ENCODE measurements at regions not wholly inside any gene's neighbourhood (a gene's known extent, or its start where the extent isn't known, plus 50 kb on each side); places are given as distances from the start of the nearest gene placed in this dataset.

DNA sequence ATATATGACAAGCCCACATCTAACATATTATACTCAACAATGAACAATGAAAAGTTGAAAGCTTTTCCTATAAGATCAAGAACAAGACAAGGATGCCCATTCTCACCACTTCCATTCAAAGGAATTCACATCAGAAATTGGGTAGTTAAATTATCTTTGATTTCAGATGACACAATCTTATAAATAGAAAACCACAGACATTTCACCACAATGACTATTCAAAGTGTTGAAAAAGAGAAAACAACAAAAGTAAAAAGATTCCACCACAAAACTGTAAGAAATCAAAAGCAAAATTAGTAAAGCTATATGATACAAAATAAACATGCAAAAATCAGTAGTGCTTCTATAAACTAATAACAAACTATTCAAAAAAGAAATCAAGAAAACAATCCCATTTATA lies 279.7 kb upstream of the MYT1L start:
- H3K36me3 ChIP-seq, result no peaks in the 10 kb centered on the region
- no peaks in the 10 kb centered on the region for H3K9me3 ChIP-seq
- no peak overlapping the region for H3K27ac ChIP-seq
- no peaks in the 10 kb centered on the region for H3K4me1 ChIP-seq
- H3K9ac ChIP-seq (ENCODE audit: low read depth in 2 of 2, low read length in 2 of 2), result no peak overlapping the region
- intact Hi-C loops (cut with DNase I), result no loop called here
- DNase-seq, result no peak
- no peak for TF ChIP-seq CTCF (IDR thresholded peaks at IDR 0.05)
- H3K4me3 ChIP-seq, result no peak overlapping the region
- H3K27me3 ChIP-seq, result no peaks in the 10 kb centered on the region

- H3K36me3 ChIP-seq, result no peaks in the 10 kb centered on the region
- intact Hi-C loops (cut with DNase I), result no loop called here
- no peak overlapping the region for H3K9ac ChIP-seq (ENCODE audit: low read depth in 2 of 2, low read length in 2 of 2)
These were observed 269.3 kb upstream of the MYT1L start for GRCh38 chr2:2600366-2600765.

DNA sequence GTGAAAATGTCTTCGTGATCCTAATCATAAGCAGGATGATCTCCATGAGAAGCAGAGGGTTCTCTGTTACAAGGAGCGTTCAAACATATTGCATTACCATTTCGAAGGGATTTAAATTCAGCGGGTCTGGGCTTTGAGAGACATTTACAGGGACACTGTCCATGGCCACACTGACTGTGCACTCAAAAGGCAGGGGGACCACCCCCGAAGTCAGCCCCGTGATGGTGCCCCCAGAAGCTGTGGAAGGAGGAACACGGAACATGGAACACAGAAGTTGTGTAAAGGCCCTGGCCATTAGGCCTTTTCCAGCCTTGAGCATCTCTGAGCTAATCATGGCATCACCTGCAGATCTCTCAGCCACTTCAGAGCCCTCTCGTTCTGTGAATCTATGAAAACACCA lies 268.4 kb upstream of the MYT1L start:
- no peaks in the 10 kb centered on the region for H3K9me3 ChIP-seq
- no peak for TF ChIP-seq CTCF (IDR thresholded peaks at IDR 0.05)
- intact Hi-C loops (cut with DNase I), result no loop called here
- no peak for DNase-seq
- H3K9ac ChIP-seq (ENCODE audit: low read depth in 2 of 2, low read length in 2 of 2), result no peak overlapping the region
- no peaks in the 10 kb centered on the region for H3K27me3 ChIP-seq
- H3K4me3 ChIP-seq, result no peak overlapping the region
- H3K36me3 ChIP-seq, result no peaks in the 10 kb centered on the region
- H3K4me1 ChIP-seq, result no peaks in the 10 kb centered on the region
- H3K27ac ChIP-seq, result no peak overlapping the region

More at GRCh38 chr2:2600366-2600765, 269.3 kb upstream of the MYT1L start:
- no peaks in the 10 kb centered on the region for H3K4me1 ChIP-seq
- H3K9me3 ChIP-seq, result no peaks in the 10 kb centered on the region
- no peak for TF ChIP-seq CTCF (IDR thresholded peaks at IDR 0.05)
- no peak overlapping the region for H3K4me3 ChIP-seq
- no peak overlapping the region for H3K27ac ChIP-seq
- no peak for DNase-seq
- H3K27me3 ChIP-seq, result no peaks in the 10 kb centered on the region

GRCh38 chr2:2597712-2598111 lies 266.6 kb upstream of the MYT1L start:
- intact Hi-C loops (cut with DNase I), result no loop called here
- H3K9ac ChIP-seq (ENCODE audit: low read depth in 2 of 2, low read length in 2 of 2), result no peak overlapping the region
- H3K36me3 ChIP-seq, result no peaks in the 10 kb centered on the region
- no peaks in the 10 kb centered on the region for H3K4me1 ChIP-seq
- H3K27me3 ChIP-seq, result no peaks in the 10 kb centered on the region
- no peak overlapping the region for H3K4me3 ChIP-seq
- H3K27ac ChIP-seq, result no peak overlapping the region
- no peaks in the 10 kb centered on the region for H3K9me3 ChIP-seq
- no peak for TF ChIP-seq CTCF (IDR thresholded peaks at IDR 0.05)
- DNase-seq, result no peak

DNA sequence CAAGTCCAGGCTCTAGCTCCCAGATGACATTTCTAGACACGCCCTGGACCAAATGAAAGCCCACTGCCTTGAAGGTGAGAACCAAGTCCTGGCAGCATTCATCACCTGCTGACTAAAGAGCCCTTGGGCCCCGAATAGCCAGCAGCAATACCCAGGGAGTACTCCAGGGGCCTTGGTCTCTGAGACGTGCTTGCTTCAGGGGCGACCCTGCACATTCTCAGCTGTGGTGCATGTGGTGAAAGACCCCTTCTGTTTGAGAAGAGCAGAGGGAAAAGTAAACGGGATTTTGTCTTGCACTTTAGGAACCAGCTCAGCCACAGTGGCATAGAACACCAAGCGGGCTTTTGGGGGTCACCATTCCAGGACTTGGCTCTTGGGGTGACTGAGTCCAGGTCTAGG lies 260.5 kb upstream of the MYT1L start:
- DNase-seq, result no peak
- H3K4me3 ChIP-seq, result no peak overlapping the region
- no peaks in the 10 kb centered on the region for H3K27me3 ChIP-seq
- intact Hi-C loops (cut with DNase I), result no loop called here
- H3K9me3 ChIP-seq, result no peaks in the 10 kb centered on the region
- no peak for TF ChIP-seq CTCF (IDR thresholded peaks at IDR 0.05)
- no peaks in the 10 kb centered on the region for H3K36me3 ChIP-seq
- no peak overlapping the region for H3K27ac ChIP-seq
- no peak overlapping the region for H3K9ac ChIP-seq (ENCODE audit: low read depth in 2 of 2, low read length in 2 of 2)
- H3K4me1 ChIP-seq, result no peaks in the 10 kb centered on the region

All from colonic mucosa (tissue), 4 donors.